Liver (tissue), 8 donors: ENCODE measurements at regions not wholly inside any gene's neighbourhood (a gene's known extent, or its start where the extent isn't known, plus 50 kb on each side); places are given as distances from the start of the nearest gene placed in this dataset.

Experiments
- DNase-seq: peaks from one replicate; pipeline ENCODE4 v3.0.0-alpha.2; 2017; ENCODE audit warnings: low spot score
- H3K27ac ChIP-seq, 2 donors: one replicate each; pipeline ENCODE4 v1.7.0; 2013; ENCODE audit warnings: inconsistent platforms in 2 of 2, low read length in 2 of 2, control low read depth in 1 of 2, low read depth in 1 of 2, mild to moderate bottlenecking in 1 of 2
- H3K27me3 ChIP-seq, 4 donors: one replicate each; pipeline versions ENCODE4 v1.6.1 to v1.7.0; 2013; ENCODE audit warnings: low read length in 3 of 4, inconsistent platforms in 1 of 4, mild to moderate bottlenecking in 1 of 4, moderate library complexity in 1 of 4; ENCODE audit not compliant: control insufficient read depth in 4 of 4, insufficient read depth in 4 of 4
- H3K36me3 ChIP-seq, 4 donors: one replicate each; pipeline versions ENCODE4 v1.6.1 to v1.7.0; 2013; ENCODE audit warnings: low read length in 3 of 4, mild to moderate bottlenecking in 3 of 4, low read depth in 1 of 4, moderate library complexity in 1 of 4; ENCODE audit not compliant: control insufficient read depth in 4 of 4, insufficient read depth in 3 of 4
- H3K4me1 ChIP-seq, 4 donors: one replicate each; pipeline versions ENCODE4 v1.6.1 to v1.7.0; 2013; ENCODE audit warnings: low read length in 3 of 4, mild to moderate bottlenecking in 3 of 4, moderate library complexity in 1 of 4; ENCODE audit not compliant: control insufficient read depth in 4 of 4, insufficient read depth in 4 of 4
- H3K4me3 ChIP-seq, 3 donors: one replicate each; pipeline versions ENCODE4 v1.6.1 to v1.7.0; 2013; ENCODE audit warnings: low read length in 3 of 3, control low read depth in 1 of 3, low read depth in 1 of 3, mild to moderate bottlenecking in 1 of 3
- H3K9ac ChIP-seq, 2 donors: one replicate each; pipeline ENCODE4 v1.7.0; 2013; ENCODE audit warnings: low read length in 2 of 2, mild to moderate bottlenecking in 2 of 2, moderate library complexity in 2 of 2, control low read depth in 1 of 2, low read depth in 1 of 2
- H3K9me3 ChIP-seq, 4 donors: one replicate each; pipeline versions ENCODE4 v1.6.1 to v1.7.0; 2013; ENCODE audit warnings: low read length in 3 of 4; ENCODE audit not compliant: control insufficient read depth in 4 of 4
- ATF3 ChIP-seq: IDR thresholded peaks from 2 replicates; pipeline ENCODE4 v1.6.1; 2016; ENCODE audit warnings: antibody characterized with exemption
- CTCF ChIP-seq: fragments of 150-350 bp; IDR thresholded peaks from 2 replicates; pipeline ENCODE4 v1.5.1; 2017; ENCODE audit warnings: improper control_type of control experiment, low read depth, low read length; ENCODE audit not compliant: missing input control
- EGR1 ChIP-seq, 2 donors: IDR thresholded peaks; 2 replicates each; pipeline ENCODE4 v1.6.1; 2016 to 2018; ENCODE audit warnings: antibody characterized with exemption in 2 of 2, low read depth in 2 of 2
- FOXA1 ChIP-seq: IDR thresholded peaks from 2 replicates; pipeline ENCODE4 v1.6.1; 2016; ENCODE audit warnings: antibody characterized with exemption
- FOXA2 ChIP-seq: IDR thresholded peaks from 2 replicates; pipeline ENCODE4 v1.6.1; 2016; ENCODE audit warnings: antibody characterized with exemption
- GABPA ChIP-seq, 2 donors: IDR thresholded peaks in 1 of 2; conservative IDR thresholded peaks in 1 of 2; 2 replicates each; pipeline ENCODE4 v1.6.1; 2016; ENCODE audit warnings: antibody characterized with exemption in 2 of 2, mild to moderate bottlenecking in 1 of 2, moderate library complexity in 1 of 2
- HNF4A ChIP-seq, 2 donors: conservative IDR thresholded peaks; 2 replicates each; pipeline ENCODE4 v1.6.1; 2016; ENCODE audit warnings: antibody characterized with exemption in 2 of 2, mild to moderate bottlenecking in 2 of 2
- HNF4G ChIP-seq: IDR thresholded peaks from 2 replicates; pipeline ENCODE4 v1.6.1; 2016; ENCODE audit warnings: antibody characterized with exemption
- JUND ChIP-seq, 2 donors: IDR thresholded peaks; 2 replicates each; pipeline ENCODE4 v1.6.1; 2016; ENCODE audit warnings: antibody characterized with exemption in 2 of 2
- NR2F2 ChIP-seq: IDR thresholded peaks from 2 replicates; pipeline ENCODE4 v1.6.1; 2016; ENCODE audit warnings: antibody characterized with exemption
- RAD21 ChIP-seq, 2 donors: IDR thresholded peaks; 2 replicates each; pipeline ENCODE4 v1.6.1; 2016; ENCODE audit warnings: antibody characterized with exemption in 2 of 2, mild to moderate bottlenecking in 2 of 2
- RXRA ChIP-seq, 2 donors: IDR thresholded peaks; 2 replicates each; pipeline ENCODE4 v1.6.1; 2017 to 2018; ENCODE audit warnings: antibody characterized with exemption in 2 of 2, mild to moderate bottlenecking in 1 of 2
- SP1 ChIP-seq: IDR thresholded peaks from 2 replicates; pipeline ENCODE4 v1.6.1; 2018; ENCODE audit warnings: antibody characterized with exemption, mild to moderate bottlenecking
- TAF1 ChIP-seq: conservative IDR thresholded peaks from 2 replicates; pipeline ENCODE4 v1.6.1; 2016; ENCODE audit warnings: antibody characterized with exemption, mild to moderate bottlenecking
- YY1 ChIP-seq: IDR thresholded peaks from 2 replicates; pipeline ENCODE4 v1.6.1; 2016; ENCODE audit warnings: antibody characterized with exemption, mild to moderate bottlenecking
- WGBS: extraction: QIAGEN DNeasy Blood & Tissue Kit; methylation state at CpG from one replicate; pipeline ENCODE4 v1.1.7; 2013; 5-methylcytosine and 5-hydroxymethylcytosine counted together
- TF ChIP-seq, protein P1 (sequence below): IDR thresholded peaks from 2 replicates; pipeline ENCODE4 v1.6.1; 2016; ENCODE audit warnings: antibody characterized with exemption
- TF ChIP-seq, protein P2 (sequence below): IDR thresholded peaks from 2 replicates; pipeline ENCODE4 v1.6.1; 2016; ENCODE audit warnings: antibody characterized with exemption
- TF ChIP-seq, protein P3 (sequence below): IDR thresholded peaks from 2 replicates; pipeline ENCODE4 v1.6.1; 2016; ENCODE audit warnings: antibody characterized with exemption, mild to moderate bottlenecking
- donor health status: healthy.
- donor health status: healthy.
- donor health status: healthy.
- donor health status: healthy.
- donor health status: healthy.

- Histone ChIP-seq H3K27ac (no peak overlapping the region), H3K9me3 (no peaks in the 10 kb centered on the region), H3K9ac (no peak overlapping the region), H3K4me3 (no peak overlapping the region), H3K27me3 (no peaks in the 10 kb centered on the region), H3K4me1 (peaks cover 0 to 7% (median 4%) of the 10 kb centered on the region in 4 donors), H3K36me3 (no peaks in the 10 kb centered on the region)
- no peak for TF ChIP-seq NR2F2
- TF ChIP-seq TAF1: no peak
- TF ChIP-seq CTCF: no peak
- no peak for TF ChIP-seq GABPA (IDR thresholded peaks at IDR 0.05 in 1 of 2, conservative IDR thresholded peaks at IDR 0.05 in 1 of 2)
- TF ChIP-seq, protein P1, sequence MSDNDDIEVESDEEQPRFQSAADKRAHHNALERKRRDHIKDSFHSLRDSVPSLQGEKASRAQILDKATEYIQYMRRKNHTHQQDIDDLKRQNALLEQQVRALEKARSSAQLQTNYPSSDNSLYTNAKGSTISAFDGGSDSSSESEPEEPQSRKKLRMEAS: no peak
- TF ChIP-seq RAD21 (IDR thresholded peaks at IDR 0.05): no peak
- TF ChIP-seq FOXA2: no peak
- no peak for TF ChIP-seq EGR1 (IDR thresholded peaks at IDR 0.05; ENCODE audit: low read depth in 2 of 2)
- TF ChIP-seq, protein P2, sequence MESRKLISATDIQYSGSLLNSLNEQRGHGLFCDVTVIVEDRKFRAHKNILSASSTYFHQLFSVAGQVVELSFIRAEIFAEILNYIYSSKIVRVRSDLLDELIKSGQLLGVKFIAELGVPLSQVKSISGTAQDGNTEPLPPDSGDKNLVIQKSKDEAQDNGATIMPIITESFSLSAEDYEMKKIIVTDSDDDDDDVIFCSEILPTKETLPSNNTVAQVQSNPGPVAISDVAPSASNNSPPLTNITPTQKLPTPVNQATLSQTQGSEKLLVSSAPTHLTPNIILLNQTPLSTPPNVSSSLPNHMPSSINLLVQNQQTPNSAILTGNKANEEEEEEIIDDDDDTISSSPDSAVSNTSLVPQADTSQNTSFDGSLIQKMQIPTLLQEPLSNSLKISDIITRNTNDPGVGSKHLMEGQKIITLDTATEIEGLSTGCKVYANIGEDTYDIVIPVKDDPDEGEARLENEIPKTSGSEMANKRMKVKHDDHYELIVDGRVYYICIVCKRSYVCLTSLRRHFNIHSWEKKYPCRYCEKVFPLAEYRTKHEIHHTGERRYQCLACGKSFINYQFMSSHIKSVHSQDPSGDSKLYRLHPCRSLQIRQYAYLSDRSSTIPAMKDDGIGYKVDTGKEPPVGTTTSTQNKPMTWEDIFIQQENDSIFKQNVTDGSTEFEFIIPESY: no peak
- no peak for TF ChIP-seq YY1
- TF ChIP-seq RXRA (IDR thresholded peaks at IDR 0.05): no peak
- TF ChIP-seq, protein P3, sequence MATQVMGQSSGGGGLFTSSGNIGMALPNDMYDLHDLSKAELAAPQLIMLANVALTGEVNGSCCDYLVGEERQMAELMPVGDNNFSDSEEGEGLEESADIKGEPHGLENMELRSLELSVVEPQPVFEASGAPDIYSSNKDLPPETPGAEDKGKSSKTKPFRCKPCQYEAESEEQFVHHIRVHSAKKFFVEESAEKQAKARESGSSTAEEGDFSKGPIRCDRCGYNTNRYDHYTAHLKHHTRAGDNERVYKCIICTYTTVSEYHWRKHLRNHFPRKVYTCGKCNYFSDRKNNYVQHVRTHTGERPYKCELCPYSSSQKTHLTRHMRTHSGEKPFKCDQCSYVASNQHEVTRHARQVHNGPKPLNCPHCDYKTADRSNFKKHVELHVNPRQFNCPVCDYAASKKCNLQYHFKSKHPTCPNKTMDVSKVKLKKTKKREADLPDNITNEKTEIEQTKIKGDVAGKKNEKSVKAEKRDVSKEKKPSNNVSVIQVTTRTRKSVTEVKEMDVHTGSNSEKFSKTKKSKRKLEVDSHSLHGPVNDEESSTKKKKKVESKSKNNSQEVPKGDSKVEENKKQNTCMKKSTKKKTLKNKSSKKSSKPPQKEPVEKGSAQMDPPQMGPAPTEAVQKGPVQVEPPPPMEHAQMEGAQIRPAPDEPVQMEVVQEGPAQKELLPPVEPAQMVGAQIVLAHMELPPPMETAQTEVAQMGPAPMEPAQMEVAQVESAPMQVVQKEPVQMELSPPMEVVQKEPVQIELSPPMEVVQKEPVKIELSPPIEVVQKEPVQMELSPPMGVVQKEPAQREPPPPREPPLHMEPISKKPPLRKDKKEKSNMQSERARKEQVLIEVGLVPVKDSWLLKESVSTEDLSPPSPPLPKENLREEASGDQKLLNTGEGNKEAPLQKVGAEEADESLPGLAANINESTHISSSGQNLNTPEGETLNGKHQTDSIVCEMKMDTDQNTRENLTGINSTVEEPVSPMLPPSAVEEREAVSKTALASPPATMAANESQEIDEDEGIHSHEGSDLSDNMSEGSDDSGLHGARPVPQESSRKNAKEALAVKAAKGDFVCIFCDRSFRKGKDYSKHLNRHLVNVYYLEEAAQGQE: no peak
- no peak for TF ChIP-seq SP1
- TF ChIP-seq HNF4A (conservative IDR thresholded peaks at IDR 0.05): no peak
- no peak for TF ChIP-seq FOXA1
- TF ChIP-seq HNF4G: no peak
- no peak for TF ChIP-seq ATF3
- TF ChIP-seq JUND (IDR thresholded peaks at IDR 0.05): no peak
- DNase-seq: no peak
- 67% methylated on average over 1 of the region's 1 CpG for WGBS
These were observed 53.0 kb upstream of the LRRC32 start for GRCh38 chr11:76723548-76723947.
